OCI-LY3 (cell line): ENCODE measurements at regions not wholly inside any gene's neighbourhood (a gene's known extent, or its start where the extent isn't known, plus 50 kb on each side); places are given as distances from the start of the nearest gene placed in this dataset.

Experiments
- H2AFZ ChIP-seq: fragments of 200-600, 300-600 bp; shearing (Covaris generic); 2 replicates; pipeline ENCODE4 v1.6.0; 2014; ENCODE audit warnings: antibody characterized with exemption, low read depth, low read length
- H3K27ac ChIP-seq: fragments of 200-600, 300-600 bp; sonication (generic); 2 replicates; pipeline ENCODE4 v1.5.1; 2014; ENCODE audit warnings: mild to moderate bottlenecking, low read length, moderate library complexity, mixed read lengths
- H3K27me3 ChIP-seq: fragments of 200-600, 300-600 bp; sonication (generic); 2 replicates; pipeline ENCODE4 v1.6.1; 2014; ENCODE audit warnings: low read depth, low read length, mixed read lengths
- H3K36me3 ChIP-seq: fragments of 200-600, 300-600 bp; sonication (generic); replicated peaks from 2 replicates; pipeline ENCODE3; 2014; ENCODE audit warnings: low read depth, low read length, mixed read lengths
- H3K4me1 ChIP-seq: fragments of 300-600, 200-600 bp; sonication (generic); 2 replicates; pipeline ENCODE4 v1.6.1; 2014; ENCODE audit warnings: low read length, mixed read lengths
- H3K4me2 ChIP-seq: fragments of 200-600, 300-600 bp; sonication (generic); 2 replicates; pipeline ENCODE4 v1.6.1; 2014; ENCODE audit warnings: low read length, mixed read lengths
- H3K4me3 ChIP-seq: fragments of 300-600, 200-600 bp; sonication (generic); 2 replicates; pipeline ENCODE4 v1.5.1; 2014; ENCODE audit warnings: antibody characterized with exemption, mild to moderate bottlenecking, low read length, moderate library complexity
- H3K79me2 ChIP-seq: fragments of 300-600, 200-600 bp; shearing (Covaris generic); 2 replicates; pipeline ENCODE4 v1.6.1; 2014; ENCODE audit warnings: mild to moderate bottlenecking, low read length, mixed read lengths
- H3K9ac ChIP-seq: fragments of 300-600, 200-600 bp; shearing (Covaris generic); 2 replicates; pipeline ENCODE4 v1.6.0; 2014; ENCODE audit warnings: mild to moderate bottlenecking, low read length, moderate library complexity
- H3K9me3 ChIP-seq: fragments of 200-600, 300-600 bp; shearing (Covaris generic); 2 replicates; pipeline ENCODE4 v1.6.1; 2014; ENCODE audit warnings: low read length, mixed read lengths; ENCODE audit not compliant: insufficient read depth
- H4K20me1 ChIP-seq: fragments of 200-600, 300-600 bp; sonication (generic); 2 replicates; pipeline ENCODE4 v1.6.1; 2016; ENCODE audit warnings: low read length, mixed read lengths; ENCODE audit not compliant: insufficient read depth
- CTCF ChIP-seq: fragments of 200-600, 300-600 bp; sonication (generic); IDR thresholded peaks from 2 replicates; pipeline ENCODE4 v1.5.1; 2014; ENCODE audit warnings: antibody characterized with exemption, low read length, low read depth
- EZH2phosphoT487 ChIP-seq: fragments of 200-600 bp; shearing (Covaris generic); IDR thresholded peaks from 2 replicates; pipeline ENCODE4 v1.6.1; 2018; ENCODE audit warnings: antibody characterized with exemption, mixed run types, low read depth

GRCh38 chr2:216808805-216809425 lies 50.9 kb downstream of the TNP1 start:
- Histone ChIP-seq H3K4me3 (no peak overlapping the region), H3K27me3 (no peaks in the 10 kb centered on the region), H3K27ac (no peak overlapping the region), H3K79me2 (no peaks in the 10 kb centered on the region), H3K4me1 (no peaks in the 10 kb centered on the region), H3K9me3 (no peaks in the 10 kb centered on the region), H3K4me2 (no peak overlapping the region), H3K9ac (no peak overlapping the region), H2AFZ (no peak overlapping the region), H4K20me1 (no peaks in the 10 kb centered on the region), H3K36me3 (no peaks in the 10 kb centered on the region)
- TF ChIP-seq EZH2phosphoT487, result no peak
- TF ChIP-seq CTCF, result no peak

DNA sequence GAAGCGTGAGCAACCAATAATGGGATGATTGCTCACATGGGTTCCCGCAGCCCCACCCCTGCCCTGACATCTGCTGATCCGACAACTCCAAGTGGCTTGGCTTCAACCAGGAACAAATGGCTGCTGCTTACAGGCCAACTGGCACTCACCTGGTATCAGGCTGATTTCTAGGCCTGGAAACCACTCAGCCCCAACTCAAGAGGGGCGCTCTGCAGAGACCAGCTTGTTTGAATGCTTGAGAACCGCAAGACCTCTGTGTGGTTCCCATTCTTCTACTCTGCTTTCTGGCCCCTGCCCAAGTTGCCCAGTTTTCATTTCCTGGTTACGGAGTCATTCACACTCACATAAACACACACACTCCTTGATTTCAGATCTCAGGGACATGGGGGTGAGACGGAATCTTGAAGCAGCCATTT lies 52.0 kb downstream of the TNP1 start:
- Histone ChIP-seq H3K27me3 (no peaks in the 10 kb centered on the region), H3K9ac (no peak overlapping the region), H3K79me2 (no peaks in the 10 kb centered on the region), H3K9me3 (no peaks in the 10 kb centered on the region), H3K27ac (no peak overlapping the region), H3K4me2 (no peak overlapping the region), H3K4me3 (no peak overlapping the region), H3K4me1 (no peaks in the 10 kb centered on the region), H2AFZ (no peak overlapping the region), H4K20me1 (no peaks in the 10 kb centered on the region), H3K36me3 (no peaks in the 10 kb centered on the region)
- no peak for TF ChIP-seq CTCF
- no peak for TF ChIP-seq EZH2phosphoT487

- H2AFZ ChIP-seq, result no peak overlapping the region
- H3K4me3 ChIP-seq, result no peak overlapping the region
- no peak overlapping the region for H3K9ac ChIP-seq
- H3K9me3 ChIP-seq, result no peaks in the 10 kb centered on the region
- H3K79me2 ChIP-seq, result no peaks in the 10 kb centered on the region
- H3K4me1 ChIP-seq, result no peaks in the 10 kb centered on the region
- no peak overlapping the region for H3K4me2 ChIP-seq
- no peaks in the 10 kb centered on the region for H4K20me1 ChIP-seq
- no peak overlapping the region for H3K27ac ChIP-seq
- no peaks in the 10 kb centered on the region for H3K36me3 ChIP-seq
- H3K27me3 ChIP-seq, result no peaks in the 10 kb centered on the region
- no peak for TF ChIP-seq EZH2phosphoT487
Observed at GRCh38 chr2:216804357-216805350, 55.2 kb downstream of the TNP1 start.

DNA sequence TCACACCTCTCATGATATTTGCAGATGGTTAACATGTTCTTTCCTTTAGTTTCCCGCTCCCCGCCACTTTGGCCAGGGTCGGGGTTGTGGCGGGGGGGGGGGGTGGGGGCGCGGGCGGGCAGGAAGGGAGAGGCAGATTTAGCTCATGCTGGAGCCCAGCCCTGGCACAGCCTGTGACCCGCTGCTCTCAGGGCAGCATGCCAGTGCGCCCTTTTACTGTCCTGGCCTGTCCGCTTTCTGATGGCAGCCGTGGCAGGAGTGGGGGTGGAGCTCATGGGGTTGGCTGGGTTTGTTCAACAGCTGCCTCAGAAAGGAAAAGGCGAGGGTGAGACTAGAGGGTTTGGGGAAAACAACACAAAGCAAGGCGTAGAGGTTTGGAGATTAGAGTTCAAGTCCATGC lies 56.1 kb downstream of the TNP1 start:
- Histone ChIP-seq H3K4me2 (no peak overlapping the region), H3K4me3 (no peak overlapping the region), H3K9ac (no peak overlapping the region), H3K27me3 (no peaks in the 10 kb centered on the region), H3K27ac (no peak overlapping the region), H3K36me3 (no peaks in the 10 kb centered on the region), H4K20me1 (no peaks in the 10 kb centered on the region), H2AFZ (no peak overlapping the region), H3K79me2 (no peaks in the 10 kb centered on the region), H3K4me1 (no peaks in the 10 kb centered on the region), H3K9me3 (no peaks in the 10 kb centered on the region)
- TF ChIP-seq CTCF, result no peak
- TF ChIP-seq EZH2phosphoT487, result no peak
